GM18499 (cell line): ENCODE measurements at regions not wholly inside any gene's neighbourhood (a gene's known extent, or its start where the extent isn't known, plus 50 kb on each side); places are given as distances from the start of the nearest gene placed in this dataset.
"Not testable (repeated sequence)": the region's sequence is repeated elsewhere in the genome, so short reads cannot be mapped to it uniquely, and the experiment has no call there.

Experiments
- ATAC-seq: cut with Tn5 transposase; IDR thresholded peaks from one replicate; pipeline ENCODE4 v1.9.1; 2021; ENCODE audit warnings: moderate number of reproducible peaks; ENCODE audit not compliant: insufficient read depth, unreplicated experiment

GRCh38 chr4:45518832-45519231 is 605.0 kb downstream of the GABRG1 start:
- no peak for ATAC-seq

DNA sequence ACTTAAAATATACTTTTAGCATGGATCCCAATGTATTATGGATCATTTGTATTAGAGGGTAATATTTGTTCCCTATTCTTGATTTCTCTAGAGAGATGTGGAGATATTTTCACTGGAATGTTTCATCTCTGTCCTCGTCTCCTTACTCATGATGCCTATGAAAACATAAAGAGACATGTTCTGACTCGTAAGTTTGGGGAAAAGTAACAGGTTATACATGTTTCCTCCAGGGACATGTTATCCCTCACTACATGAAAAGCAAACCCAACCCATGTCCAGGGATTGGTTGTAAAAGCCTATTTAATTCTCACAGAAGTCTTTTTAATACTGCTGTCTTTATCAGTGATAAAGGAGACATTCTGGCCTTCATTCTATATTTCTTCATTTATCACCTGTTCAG is 621.4 kb downstream of the GABRG1 start:
- no peak for ATAC-seq

DNA sequence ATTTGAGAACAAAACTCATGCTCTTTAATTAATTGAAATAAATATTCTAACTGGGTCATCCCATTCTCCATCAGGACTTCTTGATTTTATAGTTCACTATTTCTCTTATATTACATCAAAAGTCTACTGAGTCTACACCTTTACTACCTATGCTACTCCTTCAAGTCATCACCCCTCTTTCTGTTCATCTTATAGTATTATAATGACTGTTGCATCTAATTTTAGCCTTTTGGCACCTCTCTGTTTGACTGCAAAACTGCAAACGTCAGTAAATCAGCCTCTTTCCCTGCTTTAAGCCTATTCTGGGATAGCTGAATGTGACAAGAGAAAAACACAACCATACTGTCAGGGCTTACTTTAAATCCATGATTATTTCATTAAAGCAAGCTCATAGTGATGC is 639.1 kb downstream of the GABRG1 start:
- no peak for ATAC-seq

DNA sequence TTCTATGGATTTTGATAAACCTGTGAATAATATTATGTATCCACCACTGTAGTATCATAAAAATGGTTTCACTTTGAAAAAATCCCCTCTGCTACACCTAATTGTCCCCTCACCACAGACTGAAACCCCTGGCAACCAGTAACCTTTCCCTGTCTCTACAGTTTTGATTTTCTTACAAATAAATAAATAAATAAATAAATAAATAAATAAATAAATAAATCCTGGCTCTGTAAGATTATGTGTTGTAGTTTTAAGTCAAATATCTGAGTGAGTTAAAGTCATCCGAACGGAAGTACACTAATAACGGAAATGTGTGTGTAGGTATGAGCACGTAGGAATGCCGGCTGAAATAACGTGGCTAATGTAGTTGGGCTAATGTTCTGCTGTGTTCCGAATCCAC is 641.5 kb downstream of the GABRG1 start:
- no peak for ATAC-seq

DNA sequence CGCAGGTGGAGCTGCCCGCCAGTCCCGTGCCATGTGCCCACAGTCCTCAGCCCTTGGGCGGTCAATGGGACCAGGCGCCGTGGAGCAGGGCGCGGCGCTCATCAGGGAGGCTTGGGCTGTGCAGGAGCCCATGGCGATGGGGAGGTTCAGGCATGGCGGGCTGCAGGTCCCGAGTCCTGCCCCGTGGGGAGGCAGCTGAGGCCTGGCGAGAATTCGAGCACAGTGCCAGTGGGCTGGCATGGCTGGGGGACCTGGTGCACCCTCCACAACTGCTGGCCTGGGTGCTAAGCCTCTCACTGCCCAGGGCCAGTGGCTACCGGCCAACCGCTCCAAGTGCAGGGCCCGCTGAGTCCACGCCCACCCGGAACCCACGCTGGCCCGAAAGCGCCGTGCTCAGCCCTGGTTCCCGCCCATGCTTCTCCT is 646.5 kb downstream of the GABRG1 start:
- no peak for ATAC-seq

GRCh38 chr4:45475548-45475947 is 648.3 kb downstream of the GABRG1 start:
- no peak for ATAC-seq

DNA sequence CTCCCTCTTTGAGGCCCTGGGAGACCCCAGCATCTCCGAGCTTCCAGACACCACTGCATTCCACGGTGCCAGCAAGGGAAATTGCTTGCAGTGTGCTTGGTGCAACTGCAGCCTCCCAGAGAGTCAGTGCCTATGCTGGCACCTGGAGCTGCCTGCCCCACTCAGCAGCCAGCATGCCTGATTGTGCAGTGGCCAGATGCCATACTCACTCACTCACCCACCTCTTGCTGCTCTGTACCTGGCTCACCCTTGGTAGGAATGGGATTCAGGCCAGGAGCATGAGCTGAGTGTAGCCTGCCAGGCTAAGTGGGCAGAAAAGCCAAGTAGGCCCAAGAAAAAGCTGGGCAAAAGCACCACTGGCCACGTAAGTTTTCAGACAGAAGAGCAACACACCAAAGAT is 651.4 kb downstream of the GABRG1 start:
- ATAC-seq, result no peak

DNA sequence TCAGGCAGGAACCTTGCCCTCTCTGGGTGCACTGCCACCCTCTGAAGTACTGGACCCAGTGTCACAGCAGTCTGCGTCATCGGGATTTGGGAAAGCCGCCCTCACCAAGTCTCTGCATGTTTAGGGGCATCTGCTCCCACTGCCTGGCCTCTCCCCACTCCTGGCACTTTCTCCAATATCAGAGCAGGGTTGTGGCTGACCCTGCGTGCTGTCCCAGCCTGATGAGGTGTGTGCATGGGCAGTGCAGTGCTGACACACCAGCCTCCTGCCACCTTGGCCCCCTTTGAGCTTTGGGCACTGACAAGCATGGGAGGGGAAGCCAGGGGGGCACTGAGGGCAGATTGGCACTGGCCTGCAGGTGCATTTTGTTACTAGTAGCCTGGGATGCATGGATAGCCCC is 652.5 kb downstream of the GABRG1 start:
- no peak for ATAC-seq

- ATAC-seq, result no peak
These were observed 656.7 kb downstream of the GABRG1 start for GRCh38 chr4:45467157-45467556.

- not testable (repeated sequence) for ATAC-seq
These were observed 663.7 kb downstream of the GABRG1 start for GRCh38 chr4:45460157-45460556.

- no peak for ATAC-seq
These were observed 668.6 kb downstream of the GABRG1 start for GRCh38 chr4:45455217-45455616.

- ATAC-seq, result no peak
These were observed 670.5 kb downstream of the GABRG1 start for GRCh38 chr4:45453258-45453853.

DNA sequence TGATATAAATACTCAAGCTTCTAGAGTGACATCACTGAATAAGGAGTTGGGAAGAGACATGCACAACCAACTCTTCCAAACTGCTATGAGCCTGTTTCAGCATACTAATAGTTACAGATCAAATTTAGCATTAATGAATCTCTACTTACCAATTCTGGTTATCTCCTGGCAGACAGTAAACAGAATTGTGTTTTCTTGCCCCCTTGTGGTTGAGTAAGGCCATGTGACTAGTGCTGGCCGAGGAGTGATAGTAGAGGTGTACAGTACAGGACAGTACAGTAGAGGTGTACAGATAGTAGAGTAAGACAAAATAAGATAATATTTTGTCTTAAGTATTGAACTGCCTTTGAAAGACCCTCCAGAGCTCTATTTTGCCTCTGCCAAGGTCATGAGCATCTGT is 681.4 kb downstream of the GABRG1 start:
- ATAC-seq, result no peak

DNA sequence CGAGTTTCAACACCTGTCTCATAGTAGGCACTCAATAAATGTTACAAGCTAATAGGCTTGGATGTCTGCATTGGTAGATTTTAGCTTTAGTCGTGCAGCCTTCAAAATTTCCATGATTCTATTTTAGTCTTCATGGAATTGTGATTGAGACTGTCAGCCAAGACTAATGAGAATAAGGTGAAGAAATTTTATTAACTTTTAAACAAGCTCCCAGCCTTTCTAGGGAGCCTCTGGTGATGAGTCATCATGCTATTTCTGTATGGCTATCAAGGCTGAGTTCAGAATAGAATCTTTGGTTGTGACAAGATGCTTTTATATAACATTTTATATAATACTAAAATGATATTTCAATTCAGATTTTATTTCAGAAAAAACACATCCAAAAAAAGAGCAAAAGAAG is 685.8 kb downstream of the GABRG1 start:
- no peak for ATAC-seq

DNA sequence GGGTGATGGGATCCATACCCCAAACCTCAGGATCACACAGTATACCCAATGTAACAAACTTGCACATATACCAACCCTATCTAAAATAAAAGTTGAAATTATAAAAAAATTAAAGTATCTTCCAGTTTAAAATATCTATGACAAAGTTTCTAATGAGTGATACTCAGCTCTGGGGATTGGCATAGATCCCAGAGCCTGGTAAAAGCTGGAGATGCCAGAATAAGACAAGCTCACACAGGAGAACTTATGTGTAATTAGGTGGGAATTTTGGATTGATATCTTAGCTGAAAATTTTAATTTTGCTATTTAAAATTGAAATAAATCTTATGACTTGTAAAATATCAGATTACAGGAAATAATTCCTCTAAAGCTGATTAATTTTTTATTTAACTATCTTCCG is 686.5 kb downstream of the GABRG1 start:
- no peak for ATAC-seq

DNA sequence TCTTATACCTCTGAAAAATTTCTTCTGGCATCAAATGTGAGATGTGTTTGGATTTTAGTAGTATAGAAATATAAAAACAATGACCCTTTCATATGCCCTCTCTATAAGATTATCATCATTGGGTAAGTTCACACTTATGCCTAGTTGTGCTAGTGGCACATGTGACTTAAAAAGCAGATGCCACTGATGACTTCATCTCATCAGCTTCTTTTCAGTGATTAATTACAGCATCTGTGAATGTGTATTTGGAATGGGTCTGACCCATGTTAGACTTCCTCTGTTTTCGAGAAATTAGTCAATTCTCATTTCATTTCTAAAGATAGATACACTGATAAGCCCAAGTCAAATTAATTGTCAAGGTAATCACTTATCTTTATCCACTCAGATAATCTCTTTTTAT is 698.7 kb downstream of the GABRG1 start:
- ATAC-seq, result no peak

- ATAC-seq, result no peak
These were observed 697.5 kb upstream of the GNPDA2 start for GRCh38 chr4:45423896-45424295.

DNA sequence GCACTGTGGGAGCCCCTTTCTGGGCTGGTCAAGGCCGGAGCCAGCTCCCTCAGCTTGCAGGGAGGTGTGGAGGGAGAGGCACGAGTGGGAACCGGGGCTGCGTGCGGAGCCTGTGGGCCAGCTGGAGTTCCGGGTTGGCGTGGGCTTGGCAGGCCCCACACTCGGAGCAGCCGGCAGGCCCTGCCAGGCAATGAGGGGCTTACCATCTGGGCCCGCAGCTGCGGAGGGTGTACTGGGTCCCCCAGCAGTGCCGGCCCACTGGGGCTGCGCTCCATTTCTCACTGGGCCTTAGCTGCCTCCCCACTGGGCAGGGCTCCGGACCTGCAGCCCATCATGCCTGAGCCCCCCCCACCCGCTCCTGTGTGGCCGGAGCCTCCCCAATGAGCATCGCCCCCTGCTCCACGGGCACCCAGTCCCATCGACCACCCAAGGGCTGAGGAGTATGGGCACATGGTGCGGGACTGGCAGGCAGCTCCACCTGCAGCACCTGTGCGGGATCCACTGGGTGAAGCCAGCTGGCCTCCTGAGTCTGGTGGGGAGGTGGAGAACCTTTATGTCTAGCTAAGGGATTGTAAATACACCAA is 693.8 kb upstream of the GNPDA2 start:
- not testable (repeated sequence) for ATAC-seq

- ATAC-seq, result no peak
These were observed 684.4 kb upstream of the GNPDA2 start for GRCh38 chr4:45410701-45411210.

DNA sequence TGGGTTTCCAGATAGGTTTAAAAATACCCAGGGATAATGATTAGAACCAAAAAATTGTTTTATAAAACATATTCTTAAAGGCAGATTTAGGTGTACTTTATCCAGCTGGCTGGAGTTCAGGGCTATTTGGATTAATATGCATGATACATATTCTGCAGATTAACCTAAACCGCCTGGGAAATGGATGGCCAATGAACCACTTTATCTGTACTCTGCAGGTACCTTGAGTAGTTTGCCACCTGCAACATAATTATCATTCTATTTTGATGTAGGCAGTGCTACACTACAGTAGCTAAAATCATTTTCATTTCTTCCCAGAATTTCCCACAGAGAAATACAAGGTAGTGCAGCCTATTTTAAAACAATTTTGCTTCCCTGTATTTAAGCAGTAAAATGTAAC is 683.2 kb upstream of the GNPDA2 start:
- no peak for ATAC-seq

- ATAC-seq, result no peak
These were observed 682.6 kb upstream of the GNPDA2 start for GRCh38 chr4:45408996-45409395.

DNA sequence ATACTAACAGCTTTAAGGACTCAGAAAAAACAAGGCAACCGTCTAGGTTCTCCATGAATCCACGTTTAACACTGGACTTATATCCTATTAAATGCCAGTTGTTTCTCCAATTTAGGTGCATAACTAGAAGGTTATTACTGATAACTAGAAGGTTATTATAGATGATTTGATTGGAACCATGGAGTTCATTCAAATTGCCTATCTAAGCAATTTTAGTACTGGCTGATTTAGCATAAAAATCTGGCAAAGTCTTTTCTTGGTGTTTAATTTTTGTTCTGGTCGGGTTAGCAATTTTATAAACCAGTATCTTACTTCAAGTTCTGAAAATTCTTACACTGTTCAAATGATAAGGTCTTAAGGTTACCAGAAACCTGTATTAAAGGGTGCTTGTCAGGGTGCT is 672.8 kb upstream of the GNPDA2 start:
- ATAC-seq, result no peak
